Panc1 (cell line): ENCODE measurements at regions not wholly inside any gene's neighbourhood (a gene's known extent, or its start where the extent isn't known, plus 50 kb on each side); places are given as distances from the start of the nearest gene placed in this dataset.

ENCODE experiments used
- ATAC-seq: fragments of 200-7000 bp; cut with Tn5 transposase; 2 replicates; pipeline ENCODE4 v1.9.1; 2020; ENCODE audit warnings: mild to moderate bottlenecking, moderate library complexity
- BruUV-seq: library from RNA; stranded (reverse); fragments of 400-500 nt; replicated peaks from 2 replicates; lab custom pipeline; 2021; lab: Mats Ljungman, UMichigan
- CTCF ChIA-PET: fragments of 300-600 bp; sonication (Branson Sonifier 250); formaldehyde crosslinking; loops from one replicate; lab custom pipeline; 2022; ENCODE audit warnings: antibody characterized with exemption; lab: Charles Lee
- POLR2A ChIA-PET: fragments of 300-600 bp; sonication (Branson Sonifier 250); formaldehyde crosslinking; loops from one replicate; lab custom pipeline; 2022; ENCODE audit warnings: antibody characterized with exemption; lab: Charles Lee
- DNase-seq: peaks from one replicate; pipeline ENCODE4 v3.0.0-alpha.2; 2010; ENCODE audit warnings: low read depth, low spot score
- H3K27ac ChIP-seq: 2 replicates; pipeline ENCODE4 v1.5.1; 2011; ENCODE audit warnings: mild to moderate bottlenecking, low read length, inconsistent platforms
- H3K27me3 ChIP-seq: fragments of 200-500 bp; sonication (Bioruptor generic); 2 replicates; pipeline ENCODE4 v1.6.0; 2014; ENCODE audit warnings: low read length, inconsistent platforms; ENCODE audit not compliant: control insufficient read depth, insufficient read depth
- H3K36me3 ChIP-seq: fragments of 200-500 bp; sonication (Bioruptor generic); 2 replicates; pipeline ENCODE4 v1.5.1; 2014; ENCODE audit warnings: inconsistent platforms, mild to moderate bottlenecking, low read length, moderate library complexity; ENCODE audit not compliant: control insufficient read depth, insufficient read depth
- H3K4me1 ChIP-seq: 2 replicates; pipeline ENCODE4 v1.5.1; 2011; ENCODE audit warnings: inconsistent platforms, mild to moderate bottlenecking, low read length, moderate library complexity; ENCODE audit not compliant: control insufficient read depth, insufficient read depth
- H3K4me3 ChIP-seq, 2 experiments: 2 replicates each; pipeline ENCODE4 v1.5.1; 2011 to 2012; ENCODE audit warnings: low read depth in 2 of 2, low read length in 2 of 2, mild to moderate bottlenecking in 2 of 2, inconsistent platforms in 1 of 2, moderate library complexity in 1 of 2
- H3K9me3 ChIP-seq: fragments of 200-500 bp; sonication (Bioruptor generic); 2 replicates; pipeline ENCODE4 v1.5.1; 2014; ENCODE audit warnings: low read depth, mild to moderate bottlenecking, inconsistent platforms, low read length, moderate library complexity; ENCODE audit not compliant: control insufficient read depth, insufficient read depth
- POLR2AphosphoS5 ChIP-seq: IDR thresholded peaks from 2 replicates; pipeline ENCODE4 v1.6.1; 2012; ENCODE audit warnings: mild to moderate bottlenecking, low read depth, low read length, moderate library complexity
- SIN3A ChIP-seq: IDR thresholded peaks from 2 replicates; pipeline ENCODE4 v1.6.1; 2012; ENCODE audit warnings: low read depth, mild to moderate bottlenecking, low read length, moderate library complexity, borderline replicate concordance; ENCODE audit not compliant: insufficient read depth
- TCF7L2 ChIP-seq: IDR thresholded peaks from 2 replicates; pipeline ENCODE4 v1.6.1; 2011; ENCODE audit warnings: mild to moderate bottlenecking, low read depth, low read length, inconsistent platforms
- in situ Hi-C: cut with HindIII; loops from 2 replicates; pipeline ENCODE4 v1.10.0; 2016; ENCODE audit warnings: low sequenced_read_pairs, low pct_unique_long_range_greater_than_20kb
- intact Hi-C: fragments of 100-400 bp; cut with micrococcal nuclease; formaldehyde crosslinking; loops from one replicate; pipeline ENCODE4 v1.10.0; 2022; ENCODE audit not compliant: unreplicated experiment
- TF ChIP-seq, protein P1 (sequence below): fragments of 450-650 bp; IDR thresholded peaks from 2 replicates; pipeline ENCODE4 v1.5.1; 2017; ENCODE audit warnings: mild to moderate bottlenecking
- TF ChIP-seq, protein P2 (sequence below), 2 experiments: IDR thresholded peaks; 2 replicates each; pipeline ENCODE4 v1.6.1; 2011 to 2012; ENCODE audit warnings: low read depth in 2 of 2, control low read depth in 1 of 2, low read length in 1 of 2, mild to moderate bottlenecking in 1 of 2, moderate library complexity in 1 of 2; ENCODE audit not compliant: insufficient read depth in 1 of 2

DNA sequence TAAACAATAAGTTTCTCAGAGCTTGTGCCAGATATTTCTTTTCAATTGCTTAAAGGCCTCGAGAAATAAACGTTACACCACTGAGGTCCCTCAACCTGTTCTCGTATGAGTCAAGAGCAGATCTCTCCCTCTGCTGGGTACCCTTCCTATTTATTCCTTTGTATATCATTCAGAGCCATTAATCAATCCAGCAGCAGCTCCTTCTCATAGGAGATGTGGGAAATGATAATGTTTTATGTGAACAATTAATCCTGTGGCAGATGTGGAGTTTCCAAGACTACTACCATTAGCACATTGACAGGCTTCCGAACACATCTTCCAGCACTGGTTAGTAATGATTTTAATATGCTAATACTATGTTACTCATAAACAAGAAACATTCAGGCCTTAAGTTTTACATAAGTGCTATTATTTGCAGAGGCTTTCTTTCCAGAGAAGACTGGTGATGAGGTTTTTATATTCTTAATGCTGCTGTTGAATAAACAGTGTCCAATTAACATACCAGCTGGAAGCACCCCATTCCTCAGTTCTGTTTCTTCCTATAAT is 196.5 kb downstream of the ZNF608 start:
- CTCF ChIA-PET = no interaction called here
- ATAC-seq (no peak), DNase-seq (no peak)
- intact Hi-C loops = no loop called here
- H3K27me3 ChIP-seq = no peaks in the 10 kb centered on the region
- H3K4me1 ChIP-seq = peaks cover 5% of the 10 kb centered on the region
- H3K27ac ChIP-seq = peak overlapping the region; percentile 48; the same call in 1 of the 2 replicates
- in situ Hi-C loops = no loop called here
- BruUV-seq = no TSS peak
- no peak overlapping the region for H3K4me3 ChIP-seq
- H3K36me3 ChIP-seq = no peaks in the 10 kb centered on the region
- POLR2A ChIA-PET = no interaction called here
- TF ChIP-seq, protein P1, sequence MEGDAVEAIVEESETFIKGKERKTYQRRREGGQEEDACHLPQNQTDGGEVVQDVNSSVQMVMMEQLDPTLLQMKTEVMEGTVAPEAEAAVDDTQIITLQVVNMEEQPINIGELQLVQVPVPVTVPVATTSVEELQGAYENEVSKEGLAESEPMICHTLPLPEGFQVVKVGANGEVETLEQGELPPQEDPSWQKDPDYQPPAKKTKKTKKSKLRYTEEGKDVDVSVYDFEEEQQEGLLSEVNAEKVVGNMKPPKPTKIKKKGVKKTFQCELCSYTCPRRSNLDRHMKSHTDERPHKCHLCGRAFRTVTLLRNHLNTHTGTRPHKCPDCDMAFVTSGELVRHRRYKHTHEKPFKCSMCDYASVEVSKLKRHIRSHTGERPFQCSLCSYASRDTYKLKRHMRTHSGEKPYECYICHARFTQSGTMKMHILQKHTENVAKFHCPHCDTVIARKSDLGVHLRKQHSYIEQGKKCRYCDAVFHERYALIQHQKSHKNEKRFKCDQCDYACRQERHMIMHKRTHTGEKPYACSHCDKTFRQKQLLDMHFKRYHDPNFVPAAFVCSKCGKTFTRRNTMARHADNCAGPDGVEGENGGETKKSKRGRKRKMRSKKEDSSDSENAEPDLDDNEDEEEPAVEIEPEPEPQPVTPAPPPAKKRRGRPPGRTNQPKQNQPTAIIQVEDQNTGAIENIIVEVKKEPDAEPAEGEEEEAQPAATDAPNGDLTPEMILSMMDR = no peak
- TF ChIP-seq, protein P2, sequence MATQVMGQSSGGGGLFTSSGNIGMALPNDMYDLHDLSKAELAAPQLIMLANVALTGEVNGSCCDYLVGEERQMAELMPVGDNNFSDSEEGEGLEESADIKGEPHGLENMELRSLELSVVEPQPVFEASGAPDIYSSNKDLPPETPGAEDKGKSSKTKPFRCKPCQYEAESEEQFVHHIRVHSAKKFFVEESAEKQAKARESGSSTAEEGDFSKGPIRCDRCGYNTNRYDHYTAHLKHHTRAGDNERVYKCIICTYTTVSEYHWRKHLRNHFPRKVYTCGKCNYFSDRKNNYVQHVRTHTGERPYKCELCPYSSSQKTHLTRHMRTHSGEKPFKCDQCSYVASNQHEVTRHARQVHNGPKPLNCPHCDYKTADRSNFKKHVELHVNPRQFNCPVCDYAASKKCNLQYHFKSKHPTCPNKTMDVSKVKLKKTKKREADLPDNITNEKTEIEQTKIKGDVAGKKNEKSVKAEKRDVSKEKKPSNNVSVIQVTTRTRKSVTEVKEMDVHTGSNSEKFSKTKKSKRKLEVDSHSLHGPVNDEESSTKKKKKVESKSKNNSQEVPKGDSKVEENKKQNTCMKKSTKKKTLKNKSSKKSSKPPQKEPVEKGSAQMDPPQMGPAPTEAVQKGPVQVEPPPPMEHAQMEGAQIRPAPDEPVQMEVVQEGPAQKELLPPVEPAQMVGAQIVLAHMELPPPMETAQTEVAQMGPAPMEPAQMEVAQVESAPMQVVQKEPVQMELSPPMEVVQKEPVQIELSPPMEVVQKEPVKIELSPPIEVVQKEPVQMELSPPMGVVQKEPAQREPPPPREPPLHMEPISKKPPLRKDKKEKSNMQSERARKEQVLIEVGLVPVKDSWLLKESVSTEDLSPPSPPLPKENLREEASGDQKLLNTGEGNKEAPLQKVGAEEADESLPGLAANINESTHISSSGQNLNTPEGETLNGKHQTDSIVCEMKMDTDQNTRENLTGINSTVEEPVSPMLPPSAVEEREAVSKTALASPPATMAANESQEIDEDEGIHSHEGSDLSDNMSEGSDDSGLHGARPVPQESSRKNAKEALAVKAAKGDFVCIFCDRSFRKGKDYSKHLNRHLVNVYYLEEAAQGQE (IDR thresholded peaks at IDR 0.05; ENCODE audit: insufficient read depth in 1 of 2, low read depth in 2 of 2, low read length in 1 of 2) = no peak
- no peak for TF ChIP-seq SIN3A
- no peak for TF ChIP-seq POLR2AphosphoS5
- TF ChIP-seq TCF7L2 = no peak
- H3K9me3 ChIP-seq = no peaks in the 10 kb centered on the region

DNA sequence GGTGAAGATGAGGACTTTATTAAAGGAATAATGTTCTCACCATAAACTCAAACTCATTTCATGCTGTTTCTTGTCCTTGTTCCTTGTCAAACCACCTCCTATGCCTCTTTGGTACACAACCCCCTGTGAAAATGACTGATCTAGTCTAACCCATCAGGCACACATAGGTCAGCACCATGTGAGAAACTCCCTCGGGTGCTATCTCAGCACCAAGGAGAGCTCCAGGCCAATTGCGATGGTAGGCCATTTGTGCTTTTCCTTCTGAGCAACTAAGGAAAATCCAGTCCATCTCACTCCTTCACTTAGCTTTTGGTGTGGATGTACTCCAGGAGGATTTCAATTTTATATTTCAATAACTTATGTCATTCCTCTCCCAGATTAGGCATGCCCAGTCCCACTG is 199.8 kb downstream of the ZNF608 start:
- BruUV-seq = no TSS peak
- ATAC-seq = no peak
- no peak for DNase-seq
- TF ChIP-seq SIN3A (no peak), TCF7L2 (no peak), POLR2AphosphoS5 (no peak)
- TF ChIP-seq, protein P1 = no peak
- TF ChIP-seq, protein P2 (IDR thresholded peaks at IDR 0.05; ENCODE audit: insufficient read depth in 1 of 2, low read depth in 2 of 2, low read length in 1 of 2) = peak; percentile 85
- no peak overlapping the region for H3K4me3 ChIP-seq
- H3K9me3 ChIP-seq = no peaks in the 10 kb centered on the region
- no peak overlapping the region for H3K27ac ChIP-seq
- in situ Hi-C loops (no loop called here), intact Hi-C loops (no loop called here)
- H3K27me3 ChIP-seq = no peaks in the 10 kb centered on the region
- CTCF ChIA-PET = no interaction called here
- H3K36me3 ChIP-seq = no peaks in the 10 kb centered on the region
- H3K4me1 ChIP-seq = peaks cover 5% of the 10 kb centered on the region
- POLR2A ChIA-PET = no interaction called here
